Gastrocnemius medialis (tissue), 4 donors: ENCODE measurements at regions not wholly inside any gene's neighbourhood (a gene's known extent, or its start where the extent isn't known, plus 50 kb on each side); places are given as distances from the start of the nearest gene placed in this dataset.

Source experiments
- CTCF ChIP-seq, 5 experiments: fragments of 450-650 bp in 3 of 5; fragments of 200-600 bp in 2 of 5; sonication (generic) in 2 of 5; IDR thresholded peaks in 4 of 5; conservative IDR thresholded peaks in 1 of 5; 1 replicate in 4 of 5; 2 replicates in 1 of 5; pipeline ENCODE4 v1.5.1; 2016 to 2019; ENCODE audit warnings: antibody characterized with exemption in 5 of 5, mild to moderate bottlenecking in 3 of 5, moderate library complexity in 3 of 5
- POLR2A ChIP-seq, 2 donors: fragments of 450-650 bp; IDR thresholded peaks; one replicate each; pipeline ENCODE4 v1.6.1; 2017; ENCODE audit warnings: antibody characterized with exemption in 2 of 2, mild to moderate bottlenecking in 2 of 2, moderate library complexity in 2 of 2

GRCh38 chr11:70640408-70640807 lies 242.1 kb downstream of the CTTN start:
- TF ChIP-seq CTCF (IDR thresholded peaks at IDR 0.05 in 4 of 5, conservative IDR thresholded peaks at IDR 0.05 in 1 of 5): no peak
- TF ChIP-seq POLR2A (IDR thresholded peaks at IDR 0.05): no peak
